ENCODE measurements at regions not wholly inside any gene's neighbourhood (a gene's known extent, or its start where the extent isn't known, plus 50 kb on each side); places are given as distances from the start of the nearest gene placed in this dataset.

GRCh38 chr9:118529624-118530214 is 825.5 kb downstream of the TLR4 start (continued):
- TF ChIP-seq CTCF (IDR thresholded peaks at IDR 0.05 in 2 of 3, conservative IDR thresholded peaks at IDR 0.05 in 1 of 3; ENCODE audit: control insufficient read depth in 2 of 3, extremely low read depth in 1 of 3, insufficient read depth in 1 of 3, low read depth in 3 of 3, low read length in 3 of 3) (no peak), PAX8 (IDR thresholded peaks at IDR 0.05) (no peak), CREM (IDR thresholded peaks at IDR 0.05; ENCODE audit: low read depth) (no peak), YY1 (IDR thresholded peaks at IDR 0.05; ENCODE audit: low read depth, low read length) (no peak), PML (IDR thresholded peaks at IDR 0.05; ENCODE audit: low read length) (no peak), SMAD5 (IDR thresholded peaks at IDR 0.05; ENCODE audit: low read depth) (no peak), ETV6 (conservative IDR thresholded peaks at IDR 0.05 in 1 of 2, IDR thresholded peaks at IDR 0.05 in 1 of 2; ENCODE audit: borderline replicate concordance in 1 of 2, low read depth in 1 of 2) (no peak), PAX5 (IDR thresholded peaks at IDR 0.05; ENCODE audit: borderline replicate concordance, low read depth, low read length) (0 out of 2 replicates have a peak, but pooled peaks have one; percentile 43), POU2F2 (IDR thresholded peaks at IDR 0.05; ENCODE audit: borderline replicate concordance, low read depth, low read length) (no peak), E2F4 (IDR thresholded peaks at IDR 0.05; ENCODE audit: low read depth, low read length) (no peak), MTA3 (IDR thresholded peaks at IDR 0.05; ENCODE audit: borderline replicate concordance, low read length) (no peak), ZSCAN29 (IDR thresholded peaks at IDR 0.05) (no peak), SUZ12 (IDR thresholded peaks at IDR 0.05; ENCODE audit: unreplicated experiment) (no peak), CHD1 (IDR thresholded peaks at IDR 0.05; ENCODE audit: low read depth, low read length) (no peak), RUNX3 (IDR thresholded peaks at IDR 0.05; ENCODE audit: low read length) (no peak), RAD21 (IDR thresholded peaks at IDR 0.05; ENCODE audit: insufficient read depth, low read depth, low read length) (no peak), ZNF687 (IDR thresholded peaks at IDR 0.05) (no peak), PKNOX1 (IDR thresholded peaks at IDR 0.05) (no peak), IRF5 (IDR thresholded peaks at IDR 0.05; ENCODE audit: borderline replicate concordance) (no peak), DPF2 (IDR thresholded peaks at IDR 0.05) (peak; percentile 75; the same call in 1 of the 2 replicates), TARDBP (IDR thresholded peaks at IDR 0.05; ENCODE audit: borderline replicate concordance) (no peak), KAT2A (conservative IDR thresholded peaks at IDR 0.05; ENCODE audit: control insufficient read depth, low read depth, low read length) (no peak)

Measured in GM12878 (cell line).